Vagina (tissue), 2 donors: ENCODE measurements at regions not wholly inside any gene's neighbourhood (a gene's known extent, or its start where the extent isn't known, plus 50 kb on each side); places are given as distances from the start of the nearest gene placed in this dataset.
"Not testable (repeated sequence)": the region's sequence is repeated elsewhere in the genome, so short reads cannot be mapped to it uniquely, and the experiment has no call there.

Source experiments
- DNase-seq, 2 donors: peaks; one replicate each; pipeline ENCODE4 v3.0.0-alpha.2; 2017; ENCODE audit errors: extremely low spot score in 2 of 2
- H3K27ac ChIP-seq: fragments of 200-600 bp; sonication (generic); one replicate; pipeline ENCODE4 v1.5.1; 2019
- H3K27me3 ChIP-seq: fragments of 200-600 bp; sonication (generic); one replicate; pipeline ENCODE4 v1.5.1; 2019
- H3K36me3 ChIP-seq, 2 donors: fragments of 200-600 bp; sonication (generic); one replicate each; pipeline ENCODE4 v1.5.1; 2017 to 2019
- H3K4me1 ChIP-seq: fragments of 200-600 bp; sonication (generic); one replicate; pipeline ENCODE4 v1.5.1; 2019
- H3K4me3 ChIP-seq, 2 donors: fragments of 200-600 bp; sonication (generic); 1 replicate in 1 of 2; 2 replicates in 1 of 2; pipeline ENCODE4 v1.5.1; 2016 to 2019
- H3K9me3 ChIP-seq: fragments of 200-600 bp; sonication (generic); one replicate; pipeline ENCODE4 v1.5.1; 2019
- CTCF ChIP-seq, 3 experiments: fragments of 450-650 bp in 2 of 3; fragments of 200-600 bp in 1 of 3; sonication (generic) in 1 of 3; IDR thresholded peaks; one replicate each; pipeline ENCODE4 v1.5.1; 2017 to 2019; ENCODE audit warnings: antibody characterized with exemption in 3 of 3, mild to moderate bottlenecking in 2 of 3, moderate library complexity in 2 of 3
- POLR2A ChIP-seq, 2 donors: fragments of 450-650 bp; IDR thresholded peaks; one replicate each; pipeline ENCODE4 v1.6.1; 2017; ENCODE audit warnings: antibody characterized with exemption in 2 of 2, mild to moderate bottlenecking in 2 of 2, moderate library complexity in 2 of 2
- POLR2AphosphoS5 ChIP-seq, 2 donors: sonication (generic); formaldehyde crosslinking; IDR thresholded peaks; one replicate each; pipeline ENCODE4 v1.9.0; 2017; ENCODE audit warnings: antibody characterized with exemption in 2 of 2, mild to moderate bottlenecking in 2 of 2, low read depth in 1 of 2; ENCODE audit not compliant: insufficient read depth in 1 of 2
- intact Hi-C: fragments of 100-400 bp; cut with DNase I; formaldehyde crosslinking; loops from one replicate; pipeline ENCODE4 v1.15.1; 2023

- H3K4me1 ChIP-seq, result no peaks in the 10 kb centered on the region
- DNase-seq, result no peak
- intact Hi-C loops, result no loop called here
- H3K27ac ChIP-seq, result no peak overlapping the region
- no peak overlapping the region for H3K4me3 ChIP-seq
- H3K9me3 ChIP-seq, result no peaks in the 10 kb centered on the region
- no peak for TF ChIP-seq POLR2A (IDR thresholded peaks at IDR 0.05)
- TF ChIP-seq POLR2AphosphoS5 (IDR thresholded peaks at IDR 0.05; ENCODE audit: insufficient read depth in 1 of 2, low read depth in 1 of 2), result no peak
- TF ChIP-seq CTCF (IDR thresholded peaks at IDR 0.05), result no peak
- no peaks in the 10 kb centered on the region for H3K27me3 ChIP-seq
- H3K36me3 ChIP-seq, result no peaks in the 10 kb centered on the region
These were observed 50.2 kb downstream of the SMIM38 start for GRCh38 chr11:69205743-69206612.

- intact Hi-C loops, H3K4me1 ChIP-seq, H3K27ac ChIP-seq, H3K4me3 ChIP-seq, DNase-seq, H3K36me3 ChIP-seq, H3K27me3 ChIP-seq, H3K9me3 ChIP-seq: not testable (repeated sequence)
These were observed 50.9 kb downstream of the SMIM38 start for GRCh38 chr11:69206613-69206965.

- no peaks in the 10 kb centered on the region for H3K36me3 ChIP-seq
- no peak overlapping the region for H3K4me3 ChIP-seq
- H3K27ac ChIP-seq, result no peak overlapping the region
- H3K27me3 ChIP-seq, result no peaks in the 10 kb centered on the region
- no peaks in the 10 kb centered on the region for H3K4me1 ChIP-seq
- no peak for DNase-seq
- TF ChIP-seq CTCF (IDR thresholded peaks at IDR 0.05), result no peak
- no peak for TF ChIP-seq POLR2AphosphoS5 (IDR thresholded peaks at IDR 0.05; ENCODE audit: insufficient read depth in 1 of 2, low read depth in 1 of 2)
- TF ChIP-seq POLR2A (IDR thresholded peaks at IDR 0.05), result no peak
- intact Hi-C loops, result no loop called here
- no peaks in the 10 kb centered on the region for H3K9me3 ChIP-seq
These were observed 51.6 kb downstream of the SMIM38 start for GRCh38 chr11:69207165-69207889.

- DNase-seq, result no peak
- H3K36me3 ChIP-seq, result no peaks in the 10 kb centered on the region
- intact Hi-C loops, result no loop called here
- H3K4me1 ChIP-seq, result no peaks in the 10 kb centered on the region
- no peak overlapping the region for H3K27ac ChIP-seq
- no peaks in the 10 kb centered on the region for H3K9me3 ChIP-seq
- no peaks in the 10 kb centered on the region for H3K27me3 ChIP-seq
- TF ChIP-seq CTCF (IDR thresholded peaks at IDR 0.05), result no peak
- no peak for TF ChIP-seq POLR2AphosphoS5 (IDR thresholded peaks at IDR 0.05; ENCODE audit: insufficient read depth in 1 of 2, low read depth in 1 of 2)
- no peak for TF ChIP-seq POLR2A (IDR thresholded peaks at IDR 0.05)
- H3K4me3 ChIP-seq, result no peak overlapping the region
These were observed 52.7 kb downstream of the SMIM38 start for GRCh38 chr11:69208190-69209037.

GRCh38 chr11:69209038-69209350 lies 53.3 kb downstream of the SMIM38 start:
- intact Hi-C loops, result no loop called here
- H3K36me3 ChIP-seq, result no peaks in the 10 kb centered on the region
- H3K4me1 ChIP-seq, result no peaks in the 10 kb centered on the region
- TF ChIP-seq POLR2AphosphoS5 (IDR thresholded peaks at IDR 0.05; ENCODE audit: insufficient read depth in 1 of 2, low read depth in 1 of 2) (no peak), CTCF (IDR thresholded peaks at IDR 0.05) (no peak), POLR2A (IDR thresholded peaks at IDR 0.05) (no peak)
- H3K9me3 ChIP-seq, result no peaks in the 10 kb centered on the region
- no peak overlapping the region for H3K4me3 ChIP-seq
- H3K27ac ChIP-seq, result no peak overlapping the region
- DNase-seq, result no peak
- no peaks in the 10 kb centered on the region for H3K27me3 ChIP-seq
